DND-41 (cell line): ENCODE measurements at regions not wholly inside any gene's neighbourhood (a gene's known extent, or its start where the extent isn't known, plus 50 kb on each side); places are given as distances from the start of the nearest gene placed in this dataset.

Experiments used
- EZH2 ChIP-seq: IDR thresholded peaks from 3 replicates; pipeline ENCODE4 v1.6.1; 2012; ENCODE audit warnings: borderline replicate concordance, low read depth, mild to moderate bottlenecking, moderate library complexity, low read length, inconsistent platforms; ENCODE audit not compliant: severe bottlenecking
- TF ChIP-seq, protein P1 (sequence below): IDR thresholded peaks from 2 replicates; pipeline ENCODE4 v1.5.1; 2012; ENCODE audit warnings: borderline replicate concordance, low read length, moderate library complexity, mild to moderate bottlenecking; ENCODE audit not compliant: poor library complexity, severe bottlenecking; ENCODE audit errors: extremely low read depth

DNA sequence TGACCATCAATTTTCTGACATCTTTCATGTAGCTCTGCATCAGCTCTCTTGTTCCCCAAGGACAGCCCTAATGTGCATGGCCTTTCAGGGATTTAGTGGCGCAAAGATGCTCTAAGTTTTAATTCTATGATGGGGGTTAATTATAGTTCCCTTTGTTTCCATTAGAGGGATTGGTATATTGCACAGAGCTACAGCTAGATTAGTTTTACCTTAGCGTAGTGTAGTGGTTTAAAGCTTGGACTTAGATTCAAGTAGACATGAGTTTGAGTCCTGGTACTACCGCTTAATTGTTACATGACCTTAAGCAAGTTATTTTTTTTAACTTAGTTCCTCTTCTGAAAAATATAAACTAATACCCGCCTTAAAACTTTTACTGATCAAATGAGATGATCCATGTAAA lies 247.8 kb upstream of the KRR1 start:
- TF ChIP-seq, protein P1, sequence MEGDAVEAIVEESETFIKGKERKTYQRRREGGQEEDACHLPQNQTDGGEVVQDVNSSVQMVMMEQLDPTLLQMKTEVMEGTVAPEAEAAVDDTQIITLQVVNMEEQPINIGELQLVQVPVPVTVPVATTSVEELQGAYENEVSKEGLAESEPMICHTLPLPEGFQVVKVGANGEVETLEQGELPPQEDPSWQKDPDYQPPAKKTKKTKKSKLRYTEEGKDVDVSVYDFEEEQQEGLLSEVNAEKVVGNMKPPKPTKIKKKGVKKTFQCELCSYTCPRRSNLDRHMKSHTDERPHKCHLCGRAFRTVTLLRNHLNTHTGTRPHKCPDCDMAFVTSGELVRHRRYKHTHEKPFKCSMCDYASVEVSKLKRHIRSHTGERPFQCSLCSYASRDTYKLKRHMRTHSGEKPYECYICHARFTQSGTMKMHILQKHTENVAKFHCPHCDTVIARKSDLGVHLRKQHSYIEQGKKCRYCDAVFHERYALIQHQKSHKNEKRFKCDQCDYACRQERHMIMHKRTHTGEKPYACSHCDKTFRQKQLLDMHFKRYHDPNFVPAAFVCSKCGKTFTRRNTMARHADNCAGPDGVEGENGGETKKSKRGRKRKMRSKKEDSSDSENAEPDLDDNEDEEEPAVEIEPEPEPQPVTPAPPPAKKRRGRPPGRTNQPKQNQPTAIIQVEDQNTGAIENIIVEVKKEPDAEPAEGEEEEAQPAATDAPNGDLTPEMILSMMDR = no peak
- TF ChIP-seq EZH2 = no peak
